ENCODE measurements at regions not wholly inside any gene's neighbourhood (a gene's known extent, or its start where the extent isn't known, plus 50 kb on each side); places are given as distances from the start of the nearest gene placed in this dataset.

- H3K9me3 ChIP-seq (ENCODE audit: control insufficient read depth, low read length): no peaks in the 10 kb centered on the region
- H3K36me3 ChIP-seq (ENCODE audit: control insufficient read depth, insufficient read depth, low read length, severe bottlenecking): no peaks in the 10 kb centered on the region
- no peaks in the 10 kb centered on the region for H3K4me1 ChIP-seq (ENCODE audit: control insufficient read depth, insufficient read depth, low read length)
- H3K9ac ChIP-seq (ENCODE audit: low read length): no peak overlapping the region
- H3K27me3 ChIP-seq (replicated peaks; ENCODE audit: control insufficient read depth, insufficient read depth, low read length): peaks cover 26% of the 10 kb centered on the region
- no peak for DNase-seq (ENCODE audit: low read depth)
- H3K4me3 ChIP-seq (ENCODE audit: low read length): no peak overlapping the region
These were observed 995.9 kb downstream of the UQCRFS1 start for GRCh38 chr19:28217022-28217421.

GRCh38 chr19:28213470-28214082, 999.4 kb downstream of the UQCRFS1 start:
- peak overlapping the region; percentile 11 for H3K9ac ChIP-seq (ENCODE audit: low read length)
- no peaks in the 10 kb centered on the region for H3K9me3 ChIP-seq (ENCODE audit: control insufficient read depth, low read length)
- H3K27me3 ChIP-seq (replicated peaks; ENCODE audit: control insufficient read depth, insufficient read depth, low read length): peaks cover 17% of the 10 kb centered on the region
- DNase-seq (ENCODE audit: low read depth): no peak
- no peaks in the 10 kb centered on the region for H3K36me3 ChIP-seq (ENCODE audit: control insufficient read depth, insufficient read depth, low read length, severe bottlenecking)
- peak overlapping the region; percentile 22 for H3K4me3 ChIP-seq (ENCODE audit: low read length)
- no peaks in the 10 kb centered on the region for H3K4me1 ChIP-seq (ENCODE audit: control insufficient read depth, insufficient read depth, low read length)

- H3K9me3 ChIP-seq (ENCODE audit: control insufficient read depth, low read length): no peaks in the 10 kb centered on the region
- H3K4me3 ChIP-seq (ENCODE audit: low read length): no peak overlapping the region
- no peaks in the 10 kb centered on the region for H3K36me3 ChIP-seq (ENCODE audit: control insufficient read depth, insufficient read depth, low read length, severe bottlenecking)
- H3K27me3 ChIP-seq (replicated peaks; ENCODE audit: control insufficient read depth, insufficient read depth, low read length): peaks cover 9% of the 10 kb centered on the region
- no peak for DNase-seq (ENCODE audit: low read depth)
- no peaks in the 10 kb centered on the region for H3K4me1 ChIP-seq (ENCODE audit: control insufficient read depth, insufficient read depth, low read length)
- H3K9ac ChIP-seq (ENCODE audit: low read length): no peak overlapping the region
These were observed 1002.1 kb downstream of the UQCRFS1 start for GRCh38 chr19:28210886-28211285.

- Histone ChIP-seq H3K36me3 (ENCODE audit: control insufficient read depth, insufficient read depth, low read length, severe bottlenecking) (no peaks in the 10 kb centered on the region), H3K4me1 (ENCODE audit: control insufficient read depth, insufficient read depth, low read length) (no peaks in the 10 kb centered on the region), H3K9me3 (ENCODE audit: control insufficient read depth, low read length) (no peaks in the 10 kb centered on the region), H3K4me3 (ENCODE audit: low read length) (no peak overlapping the region), H3K27me3 (replicated peaks; ENCODE audit: control insufficient read depth, insufficient read depth, low read length) (peaks cover 9% of the 10 kb centered on the region), H3K9ac (ENCODE audit: low read length) (no peak overlapping the region)
- no peak for DNase-seq (ENCODE audit: low read depth)
These were observed 1004.2 kb downstream of the UQCRFS1 start for GRCh38 chr19:28208745-28209144.

GRCh38 chr19:28207244-28207643, 1005.7 kb downstream of the UQCRFS1 start:
- Histone ChIP-seq H3K4me1 (ENCODE audit: control insufficient read depth, insufficient read depth, low read length) (no peaks in the 10 kb centered on the region), H3K36me3 (ENCODE audit: control insufficient read depth, insufficient read depth, low read length, severe bottlenecking) (no peaks in the 10 kb centered on the region), H3K4me3 (ENCODE audit: low read length) (no peak overlapping the region), H3K27me3 (replicated peaks; ENCODE audit: control insufficient read depth, insufficient read depth, low read length) (peaks cover 9% of the 10 kb centered on the region), H3K9me3 (ENCODE audit: control insufficient read depth, low read length) (no peaks in the 10 kb centered on the region), H3K9ac (ENCODE audit: low read length) (no peak overlapping the region)
- DNase-seq (ENCODE audit: low read depth): no peak

GRCh38 chr19:28201462-28201943, 1011.4 kb downstream of the UQCRFS1 start:
- no peaks in the 10 kb centered on the region for H3K9me3 ChIP-seq (ENCODE audit: control insufficient read depth, low read length)
- H3K4me1 ChIP-seq (ENCODE audit: control insufficient read depth, insufficient read depth, low read length): no peaks in the 10 kb centered on the region
- H3K4me3 ChIP-seq (ENCODE audit: low read length): no peak overlapping the region
- H3K9ac ChIP-seq (ENCODE audit: low read length): no peak overlapping the region
- no peak for DNase-seq (ENCODE audit: low read depth)
- H3K36me3 ChIP-seq (ENCODE audit: control insufficient read depth, insufficient read depth, low read length, severe bottlenecking): no peaks in the 10 kb centered on the region
- H3K27me3 ChIP-seq (replicated peaks; ENCODE audit: control insufficient read depth, insufficient read depth, low read length): peaks cover 20% of the 10 kb centered on the region

- no peak overlapping the region for H3K4me3 ChIP-seq (ENCODE audit: low read length)
- H3K4me1 ChIP-seq (ENCODE audit: control insufficient read depth, insufficient read depth, low read length): no peaks in the 10 kb centered on the region
- DNase-seq (ENCODE audit: low read depth): no peak
- H3K36me3 ChIP-seq (ENCODE audit: control insufficient read depth, insufficient read depth, low read length, severe bottlenecking): no peaks in the 10 kb centered on the region
- H3K9me3 ChIP-seq (ENCODE audit: control insufficient read depth, low read length): no peaks in the 10 kb centered on the region
- H3K9ac ChIP-seq (ENCODE audit: low read length): no peak overlapping the region
- peaks cover 20% of the 10 kb centered on the region for H3K27me3 ChIP-seq (replicated peaks; ENCODE audit: control insufficient read depth, insufficient read depth, low read length)
These were observed 1013.6 kb downstream of the UQCRFS1 start for GRCh38 chr19:28199323-28199722.

- peaks cover 28% of the 10 kb centered on the region for H3K27me3 ChIP-seq (replicated peaks; ENCODE audit: control insufficient read depth, insufficient read depth, low read length)
- H3K36me3 ChIP-seq (ENCODE audit: control insufficient read depth, insufficient read depth, low read length, severe bottlenecking): no peaks in the 10 kb centered on the region
- H3K4me3 ChIP-seq (ENCODE audit: low read length): no peak overlapping the region
- no peaks in the 10 kb centered on the region for H3K4me1 ChIP-seq (ENCODE audit: control insufficient read depth, insufficient read depth, low read length)
- no peak for DNase-seq (ENCODE audit: low read depth)
- no peak overlapping the region for H3K9ac ChIP-seq (ENCODE audit: low read length)
- no peaks in the 10 kb centered on the region for H3K9me3 ChIP-seq (ENCODE audit: control insufficient read depth, low read length)
These were observed 1016.0 kb downstream of the UQCRFS1 start for GRCh38 chr19:28196961-28197360.

GRCh38 chr19:28196101-28196500, 1016.9 kb downstream of the UQCRFS1 start:
- H3K9me3 ChIP-seq (ENCODE audit: control insufficient read depth, low read length): no peaks in the 10 kb centered on the region
- H3K36me3 ChIP-seq (ENCODE audit: control insufficient read depth, insufficient read depth, low read length, severe bottlenecking): no peaks in the 10 kb centered on the region
- H3K4me3 ChIP-seq (ENCODE audit: low read length): no peak overlapping the region
- H3K27me3 ChIP-seq (replicated peaks; ENCODE audit: control insufficient read depth, insufficient read depth, low read length): peaks cover 26% of the 10 kb centered on the region
- DNase-seq (ENCODE audit: low read depth): no peak
- no peaks in the 10 kb centered on the region for H3K4me1 ChIP-seq (ENCODE audit: control insufficient read depth, insufficient read depth, low read length)
- H3K9ac ChIP-seq (ENCODE audit: low read length): no peak overlapping the region

- DNase-seq (ENCODE audit: low read depth): no peak
- Histone ChIP-seq H3K4me1 (ENCODE audit: control insufficient read depth, insufficient read depth, low read length) (peaks cover 11% of the 10 kb centered on the region), H3K27me3 (replicated peaks; ENCODE audit: control insufficient read depth, insufficient read depth, low read length) (peaks cover 9% of the 10 kb centered on the region), H3K4me3 (ENCODE audit: low read length) (no peak overlapping the region), H3K9ac (ENCODE audit: low read length) (no peak overlapping the region), H3K36me3 (ENCODE audit: control insufficient read depth, insufficient read depth, low read length, severe bottlenecking) (no peaks in the 10 kb centered on the region), H3K9me3 (ENCODE audit: control insufficient read depth, low read length) (no peaks in the 10 kb centered on the region)
These were observed 1027.3 kb downstream of the UQCRFS1 start for GRCh38 chr19:28185646-28186045.

- peaks cover 11% of the 10 kb centered on the region for H3K4me1 ChIP-seq (ENCODE audit: control insufficient read depth, insufficient read depth, low read length)
- peaks cover 8% of the 10 kb centered on the region for H3K27me3 ChIP-seq (replicated peaks; ENCODE audit: control insufficient read depth, insufficient read depth, low read length)
- H3K36me3 ChIP-seq (ENCODE audit: control insufficient read depth, insufficient read depth, low read length, severe bottlenecking): no peaks in the 10 kb centered on the region
- no peak overlapping the region for H3K9ac ChIP-seq (ENCODE audit: low read length)
- H3K4me3 ChIP-seq (ENCODE audit: low read length): no peak overlapping the region
- no peaks in the 10 kb centered on the region for H3K9me3 ChIP-seq (ENCODE audit: control insufficient read depth, low read length)
- no peak for DNase-seq (ENCODE audit: low read depth)
These were observed 1028.0 kb downstream of the UQCRFS1 start for GRCh38 chr19:28184997-28185396.

GRCh38 chr19:28176193-28176592, 1036.8 kb downstream of the UQCRFS1 start:
- Histone ChIP-seq H3K27me3 (replicated peaks; ENCODE audit: control insufficient read depth, insufficient read depth, low read length) (peaks cover 3% of the 10 kb centered on the region), H3K9me3 (ENCODE audit: control insufficient read depth, low read length) (peaks cover 16% of the 10 kb centered on the region), H3K36me3 (ENCODE audit: control insufficient read depth, insufficient read depth, low read length, severe bottlenecking) (no peaks in the 10 kb centered on the region), H3K4me1 (ENCODE audit: control insufficient read depth, insufficient read depth, low read length) (no peaks in the 10 kb centered on the region), H3K9ac (ENCODE audit: low read length) (no peak overlapping the region), H3K4me3 (ENCODE audit: low read length) (no peak overlapping the region)
- DNase-seq (ENCODE audit: low read depth): no peak

All from adipocyte (in vitro differentiated cells).